ENCODE measurements at regions not wholly inside any gene's neighbourhood (a gene's known extent, or its start where the extent isn't known, plus 50 kb on each side); places are given as distances from the start of the nearest gene placed in this dataset.

DNA sequence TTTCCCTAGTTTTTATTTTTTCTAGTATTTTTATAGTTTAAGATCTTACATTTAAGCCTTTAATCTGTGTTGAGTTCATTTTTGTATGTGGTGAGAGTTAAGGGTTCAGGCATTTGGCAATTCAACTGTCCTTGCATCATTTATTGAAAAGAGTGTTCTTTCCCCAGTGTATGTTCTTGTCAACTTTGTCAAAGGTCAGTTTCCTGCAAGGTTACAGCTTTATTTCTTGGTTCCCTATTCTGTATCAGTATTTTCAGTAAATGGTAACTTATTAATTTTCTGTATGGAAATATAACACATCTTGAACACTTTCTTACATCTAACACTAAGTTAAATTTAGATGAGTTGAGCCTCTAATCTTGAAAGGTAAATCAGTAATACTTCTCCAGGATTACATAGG, 1770.1 kb downstream of the OTOL1 start:
- no peaks in the 10 kb centered on the region for H3K4me1 Mint-ChIP-seq
- Histone ChIP-seq H3K18ac (ENCODE audit: insufficient read length, low read depth, low read length) (no peak overlapping the region), H3K56ac (ENCODE audit: insufficient read length, low read depth, low read length) (no peak overlapping the region), H3K23me2 (ENCODE audit: insufficient read length, low read depth, low read length, poor library complexity, severe bottlenecking) (no peaks in the 10 kb centered on the region), H3K4ac (ENCODE audit: low read depth, low read length) (no peak overlapping the region), H2BK20ac (ENCODE audit: low read depth, low read length, poor library complexity, severe bottlenecking) (no peak overlapping the region), H3K14ac (ENCODE audit: insufficient read depth, low read length) (no peak overlapping the region), H2AFZ (ENCODE audit: low read length) (no peak overlapping the region), H2AK5ac (ENCODE audit: insufficient read length, low read length) (no peak overlapping the region), H2BK120ac (ENCODE audit: low read depth, low read length, poor library complexity, severe bottlenecking) (no peak overlapping the region), H3K4me1 (ENCODE audit: insufficient read depth, low read length) (no peaks in the 10 kb centered on the region), H3T11ph (ENCODE audit: low read length) (no peak overlapping the region), H3K4me2 (ENCODE audit: insufficient read depth, insufficient read length, low read length) (no peak overlapping the region), H4K8ac (replicated peaks; ENCODE audit: insufficient read length, low read depth, low read length) (no peak overlapping the region), H4K20me1 (ENCODE audit: control insufficient read depth, insufficient read depth, insufficient read length) (no peaks in the 10 kb centered on the region), H2BK12ac (ENCODE audit: insufficient read length, low read depth, low read length) (no peak overlapping the region), H3K27ac (ENCODE audit: insufficient read length, low read depth, low read length) (no peak overlapping the region), H3K23ac (ENCODE audit: insufficient read length, low read depth, low read length) (no peak overlapping the region), H3K9me3 (ENCODE audit: control insufficient read depth, low read depth, low read length) (no peaks in the 10 kb centered on the region), H2BK5ac (ENCODE audit: insufficient read length, low read length) (no peak overlapping the region), H3K79me2 (ENCODE audit: insufficient read depth, low read length) (no peaks in the 10 kb centered on the region), H3K27me3 (ENCODE audit: insufficient read depth, low read length) (no peaks in the 10 kb centered on the region), H4K91ac (ENCODE audit: insufficient read length, low read depth, low read length) (no peak overlapping the region), H4K5ac (ENCODE audit: insufficient read length, low read depth, low read length) (no peak overlapping the region), H3K79me1 (ENCODE audit: insufficient read depth, low read depth, low read length, poor library complexity, severe bottlenecking) (no peaks in the 10 kb centered on the region), H3K9ac (ENCODE audit: extremely low read depth, insufficient read length, low read length) (no peak overlapping the region), H2BK15ac (ENCODE audit: low read depth, low read length) (no peak overlapping the region)
- no peaks in the 10 kb centered on the region; a peak in 2 of 5 replicates for H3K9me3 Mint-ChIP-seq
- H3K27ac Mint-ChIP-seq: no peak overlapping the region
- no peaks in the 10 kb centered on the region for H3K27me3 Mint-ChIP-seq (ENCODE audit: low read depth)
- TF ChIP-seq, protein P1, sequence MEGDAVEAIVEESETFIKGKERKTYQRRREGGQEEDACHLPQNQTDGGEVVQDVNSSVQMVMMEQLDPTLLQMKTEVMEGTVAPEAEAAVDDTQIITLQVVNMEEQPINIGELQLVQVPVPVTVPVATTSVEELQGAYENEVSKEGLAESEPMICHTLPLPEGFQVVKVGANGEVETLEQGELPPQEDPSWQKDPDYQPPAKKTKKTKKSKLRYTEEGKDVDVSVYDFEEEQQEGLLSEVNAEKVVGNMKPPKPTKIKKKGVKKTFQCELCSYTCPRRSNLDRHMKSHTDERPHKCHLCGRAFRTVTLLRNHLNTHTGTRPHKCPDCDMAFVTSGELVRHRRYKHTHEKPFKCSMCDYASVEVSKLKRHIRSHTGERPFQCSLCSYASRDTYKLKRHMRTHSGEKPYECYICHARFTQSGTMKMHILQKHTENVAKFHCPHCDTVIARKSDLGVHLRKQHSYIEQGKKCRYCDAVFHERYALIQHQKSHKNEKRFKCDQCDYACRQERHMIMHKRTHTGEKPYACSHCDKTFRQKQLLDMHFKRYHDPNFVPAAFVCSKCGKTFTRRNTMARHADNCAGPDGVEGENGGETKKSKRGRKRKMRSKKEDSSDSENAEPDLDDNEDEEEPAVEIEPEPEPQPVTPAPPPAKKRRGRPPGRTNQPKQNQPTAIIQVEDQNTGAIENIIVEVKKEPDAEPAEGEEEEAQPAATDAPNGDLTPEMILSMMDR (conservative IDR thresholded peaks at IDR 0.05): no peak
- H3K4me3 Mint-ChIP-seq: no peak overlapping the region
- no peaks in the 10 kb centered on the region; a peak in 1 of 7 replicates for H3K36me3 Mint-ChIP-seq (ENCODE audit: insufficient read depth in 1 of 3, low read depth in 3 of 3)
- DNase-seq: no peak
